Liver (tissue), 8 donors: ENCODE measurements at regions not wholly inside any gene's neighbourhood (a gene's known extent, or its start where the extent isn't known, plus 50 kb on each side); places are given as distances from the start of the nearest gene placed in this dataset.

Experiments used
- DNase-seq: peaks from one replicate; pipeline ENCODE4 v3.0.0-alpha.2; 2017; ENCODE audit warnings: low spot score
- H3K27ac ChIP-seq, 2 donors: one replicate each; pipeline ENCODE4 v1.7.0; 2013; ENCODE audit warnings: inconsistent platforms in 2 of 2, low read length in 2 of 2, control low read depth in 1 of 2, low read depth in 1 of 2, mild to moderate bottlenecking in 1 of 2
- H3K27me3 ChIP-seq, 4 donors: one replicate each; pipeline versions ENCODE4 v1.6.1 to v1.7.0; 2013; ENCODE audit warnings: low read length in 3 of 4, inconsistent platforms in 1 of 4, mild to moderate bottlenecking in 1 of 4, moderate library complexity in 1 of 4; ENCODE audit not compliant: control insufficient read depth in 4 of 4, insufficient read depth in 4 of 4
- H3K36me3 ChIP-seq, 4 donors: one replicate each; pipeline versions ENCODE4 v1.6.1 to v1.7.0; 2013; ENCODE audit warnings: low read length in 3 of 4, mild to moderate bottlenecking in 3 of 4, low read depth in 1 of 4, moderate library complexity in 1 of 4; ENCODE audit not compliant: control insufficient read depth in 4 of 4, insufficient read depth in 3 of 4
- H3K4me1 ChIP-seq, 4 donors: one replicate each; pipeline versions ENCODE4 v1.6.1 to v1.7.0; 2013; ENCODE audit warnings: low read length in 3 of 4, mild to moderate bottlenecking in 3 of 4, moderate library complexity in 1 of 4; ENCODE audit not compliant: control insufficient read depth in 4 of 4, insufficient read depth in 4 of 4
- H3K4me3 ChIP-seq, 3 donors: one replicate each; pipeline versions ENCODE4 v1.6.1 to v1.7.0; 2013; ENCODE audit warnings: low read length in 3 of 3, control low read depth in 1 of 3, low read depth in 1 of 3, mild to moderate bottlenecking in 1 of 3
- H3K9ac ChIP-seq, 2 donors: one replicate each; pipeline ENCODE4 v1.7.0; 2013; ENCODE audit warnings: low read length in 2 of 2, mild to moderate bottlenecking in 2 of 2, moderate library complexity in 2 of 2, control low read depth in 1 of 2, low read depth in 1 of 2
- H3K9me3 ChIP-seq, 4 donors: one replicate each; pipeline versions ENCODE4 v1.6.1 to v1.7.0; 2013; ENCODE audit warnings: low read length in 3 of 4; ENCODE audit not compliant: control insufficient read depth in 4 of 4
- EGR1 ChIP-seq, 2 donors: IDR thresholded peaks; 2 replicates each; pipeline ENCODE4 v1.6.1; 2016 to 2018; ENCODE audit warnings: antibody characterized with exemption in 2 of 2, low read depth in 2 of 2
- FOXA1 ChIP-seq: IDR thresholded peaks from 2 replicates; pipeline ENCODE4 v1.6.1; 2016; ENCODE audit warnings: antibody characterized with exemption
- GABPA ChIP-seq, 2 donors: IDR thresholded peaks in 1 of 2; conservative IDR thresholded peaks in 1 of 2; 2 replicates each; pipeline ENCODE4 v1.6.1; 2016; ENCODE audit warnings: antibody characterized with exemption in 2 of 2, mild to moderate bottlenecking in 1 of 2, moderate library complexity in 1 of 2
- HNF4A ChIP-seq, 2 donors: conservative IDR thresholded peaks; 2 replicates each; pipeline ENCODE4 v1.6.1; 2016; ENCODE audit warnings: antibody characterized with exemption in 2 of 2, mild to moderate bottlenecking in 2 of 2
- HNF4G ChIP-seq: IDR thresholded peaks from 2 replicates; pipeline ENCODE4 v1.6.1; 2016; ENCODE audit warnings: antibody characterized with exemption
- RAD21 ChIP-seq, 2 donors: IDR thresholded peaks; 2 replicates each; pipeline ENCODE4 v1.6.1; 2016; ENCODE audit warnings: antibody characterized with exemption in 2 of 2, mild to moderate bottlenecking in 2 of 2
- RXRA ChIP-seq, 2 donors: IDR thresholded peaks; 2 replicates each; pipeline ENCODE4 v1.6.1; 2017 to 2018; ENCODE audit warnings: antibody characterized with exemption in 2 of 2, mild to moderate bottlenecking in 1 of 2
- SP1 ChIP-seq: IDR thresholded peaks from 2 replicates; pipeline ENCODE4 v1.6.1; 2018; ENCODE audit warnings: antibody characterized with exemption, mild to moderate bottlenecking
- TAF1 ChIP-seq: conservative IDR thresholded peaks from 2 replicates; pipeline ENCODE4 v1.6.1; 2016; ENCODE audit warnings: antibody characterized with exemption, mild to moderate bottlenecking
- WGBS: extraction: QIAGEN DNeasy Blood & Tissue Kit; methylation state at CpG from one replicate; pipeline ENCODE4 v1.1.7; 2013; 5-methylcytosine and 5-hydroxymethylcytosine counted together
- TF ChIP-seq, protein P1 (sequence below): fragments of 150-350 bp; IDR thresholded peaks from 2 replicates; pipeline ENCODE4 v1.5.1; 2017; ENCODE audit warnings: improper control_type of control experiment, low read depth, low read length; ENCODE audit not compliant: missing input control
- TF ChIP-seq, protein P2 (sequence below): IDR thresholded peaks from 2 replicates; pipeline ENCODE4 v1.6.1; 2016; ENCODE audit warnings: antibody characterized with exemption, mild to moderate bottlenecking
- TF ChIP-seq, protein P3 (sequence below): IDR thresholded peaks from 2 replicates; pipeline ENCODE4 v1.6.1; 2016; ENCODE audit warnings: antibody characterized with exemption
- TF ChIP-seq, protein P4 (sequence below): IDR thresholded peaks from 2 replicates; pipeline ENCODE4 v1.6.1; 2016; ENCODE audit warnings: antibody characterized with exemption
- TF ChIP-seq, protein P5 (sequence below): IDR thresholded peaks from 2 replicates; pipeline ENCODE4 v1.6.1; 2016; ENCODE audit warnings: antibody characterized with exemption
- donor health status: healthy.
- donor health status: healthy.
- donor health status: healthy.
- donor health status: healthy.
- donor health status: healthy.

DNA sequence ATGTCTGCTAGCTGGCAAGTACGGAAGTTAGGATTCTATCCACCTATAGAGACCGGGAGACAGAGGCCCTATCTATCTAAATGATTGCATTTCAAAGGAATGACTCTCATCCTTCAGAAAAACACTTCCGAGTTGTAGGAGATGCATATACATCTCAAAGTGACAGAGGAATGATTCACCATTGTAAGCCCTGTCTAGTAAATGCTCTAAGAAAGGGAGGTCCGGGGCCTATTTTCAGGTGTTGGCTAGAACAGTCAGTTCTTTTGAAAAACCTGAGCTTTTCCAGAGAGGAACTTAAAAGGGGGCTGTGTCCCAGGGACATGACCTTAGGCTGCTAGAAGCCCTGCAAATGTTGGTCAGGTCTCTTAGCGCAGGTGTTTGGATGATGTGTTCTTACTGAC lies 262.9 kb upstream of the IL1RAPL1 start:
- Histone ChIP-seq H3K9me3 (no peaks in the 10 kb centered on the region), H3K4me1 (no peaks in the 10 kb centered on the region), H3K36me3 (no peaks in the 10 kb centered on the region), H3K9ac (no peak overlapping the region), H3K4me3 (no peak overlapping the region), H3K27ac (no peak overlapping the region), H3K27me3 (no peaks in the 10 kb centered on the region)
- 84% methylated on average over 5 of the region's 5 CpGs for WGBS
- no peak for DNase-seq
- TF ChIP-seq, protein P1, sequence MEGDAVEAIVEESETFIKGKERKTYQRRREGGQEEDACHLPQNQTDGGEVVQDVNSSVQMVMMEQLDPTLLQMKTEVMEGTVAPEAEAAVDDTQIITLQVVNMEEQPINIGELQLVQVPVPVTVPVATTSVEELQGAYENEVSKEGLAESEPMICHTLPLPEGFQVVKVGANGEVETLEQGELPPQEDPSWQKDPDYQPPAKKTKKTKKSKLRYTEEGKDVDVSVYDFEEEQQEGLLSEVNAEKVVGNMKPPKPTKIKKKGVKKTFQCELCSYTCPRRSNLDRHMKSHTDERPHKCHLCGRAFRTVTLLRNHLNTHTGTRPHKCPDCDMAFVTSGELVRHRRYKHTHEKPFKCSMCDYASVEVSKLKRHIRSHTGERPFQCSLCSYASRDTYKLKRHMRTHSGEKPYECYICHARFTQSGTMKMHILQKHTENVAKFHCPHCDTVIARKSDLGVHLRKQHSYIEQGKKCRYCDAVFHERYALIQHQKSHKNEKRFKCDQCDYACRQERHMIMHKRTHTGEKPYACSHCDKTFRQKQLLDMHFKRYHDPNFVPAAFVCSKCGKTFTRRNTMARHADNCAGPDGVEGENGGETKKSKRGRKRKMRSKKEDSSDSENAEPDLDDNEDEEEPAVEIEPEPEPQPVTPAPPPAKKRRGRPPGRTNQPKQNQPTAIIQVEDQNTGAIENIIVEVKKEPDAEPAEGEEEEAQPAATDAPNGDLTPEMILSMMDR: no peak
- no peak for TF ChIP-seq TAF1
- no peak for TF ChIP-seq HNF4A (conservative IDR thresholded peaks at IDR 0.05)
- no peak for TF ChIP-seq RXRA (IDR thresholded peaks at IDR 0.05)
- TF ChIP-seq EGR1 (IDR thresholded peaks at IDR 0.05; ENCODE audit: low read depth in 2 of 2): no peak
- no peak for TF ChIP-seq HNF4G
- no peak for TF ChIP-seq GABPA (IDR thresholded peaks at IDR 0.05 in 1 of 2, conservative IDR thresholded peaks at IDR 0.05 in 1 of 2)

DNA sequence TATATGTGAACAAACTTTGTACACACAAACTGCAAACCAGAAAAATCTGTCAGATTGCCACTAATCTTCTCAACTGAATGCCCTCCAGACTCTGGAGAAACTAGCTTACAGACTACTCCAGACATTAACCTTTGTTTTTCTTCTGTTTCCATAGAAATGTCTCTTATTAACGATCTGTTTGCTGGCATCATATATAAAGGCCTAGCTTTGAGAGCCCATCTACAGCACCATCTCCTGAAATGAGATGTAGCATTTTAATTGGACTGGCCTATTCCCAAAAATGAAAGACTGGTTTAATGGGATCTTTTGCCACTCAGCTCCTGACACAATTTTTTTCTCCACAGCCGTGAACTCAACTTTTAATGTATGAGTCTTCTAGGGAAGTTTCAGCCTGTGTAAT lies 266.0 kb upstream of the IL1RAPL1 start:
- Histone ChIP-seq H3K4me1 (no peaks in the 10 kb centered on the region), H3K9me3 (no peaks in the 10 kb centered on the region), H3K36me3 (no peaks in the 10 kb centered on the region), H3K9ac (no peak overlapping the region), H3K4me3 (no peak overlapping the region), H3K27me3 (no peaks in the 10 kb centered on the region), H3K27ac (no peak overlapping the region)
- DNase-seq: no peak
- WGBS: 76% methylated on average over 2 of the region's 2 CpGs
- TF ChIP-seq RXRA (IDR thresholded peaks at IDR 0.05) (no peak), EGR1 (IDR thresholded peaks at IDR 0.05; ENCODE audit: low read depth in 2 of 2) (no peak), SP1 (no peak), FOXA1 (no peak), TAF1 (no peak), HNF4G (no peak), RAD21 (IDR thresholded peaks at IDR 0.05) (no peak)
- TF ChIP-seq, protein P2, sequence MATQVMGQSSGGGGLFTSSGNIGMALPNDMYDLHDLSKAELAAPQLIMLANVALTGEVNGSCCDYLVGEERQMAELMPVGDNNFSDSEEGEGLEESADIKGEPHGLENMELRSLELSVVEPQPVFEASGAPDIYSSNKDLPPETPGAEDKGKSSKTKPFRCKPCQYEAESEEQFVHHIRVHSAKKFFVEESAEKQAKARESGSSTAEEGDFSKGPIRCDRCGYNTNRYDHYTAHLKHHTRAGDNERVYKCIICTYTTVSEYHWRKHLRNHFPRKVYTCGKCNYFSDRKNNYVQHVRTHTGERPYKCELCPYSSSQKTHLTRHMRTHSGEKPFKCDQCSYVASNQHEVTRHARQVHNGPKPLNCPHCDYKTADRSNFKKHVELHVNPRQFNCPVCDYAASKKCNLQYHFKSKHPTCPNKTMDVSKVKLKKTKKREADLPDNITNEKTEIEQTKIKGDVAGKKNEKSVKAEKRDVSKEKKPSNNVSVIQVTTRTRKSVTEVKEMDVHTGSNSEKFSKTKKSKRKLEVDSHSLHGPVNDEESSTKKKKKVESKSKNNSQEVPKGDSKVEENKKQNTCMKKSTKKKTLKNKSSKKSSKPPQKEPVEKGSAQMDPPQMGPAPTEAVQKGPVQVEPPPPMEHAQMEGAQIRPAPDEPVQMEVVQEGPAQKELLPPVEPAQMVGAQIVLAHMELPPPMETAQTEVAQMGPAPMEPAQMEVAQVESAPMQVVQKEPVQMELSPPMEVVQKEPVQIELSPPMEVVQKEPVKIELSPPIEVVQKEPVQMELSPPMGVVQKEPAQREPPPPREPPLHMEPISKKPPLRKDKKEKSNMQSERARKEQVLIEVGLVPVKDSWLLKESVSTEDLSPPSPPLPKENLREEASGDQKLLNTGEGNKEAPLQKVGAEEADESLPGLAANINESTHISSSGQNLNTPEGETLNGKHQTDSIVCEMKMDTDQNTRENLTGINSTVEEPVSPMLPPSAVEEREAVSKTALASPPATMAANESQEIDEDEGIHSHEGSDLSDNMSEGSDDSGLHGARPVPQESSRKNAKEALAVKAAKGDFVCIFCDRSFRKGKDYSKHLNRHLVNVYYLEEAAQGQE: no peak
- TF ChIP-seq, protein P3, sequence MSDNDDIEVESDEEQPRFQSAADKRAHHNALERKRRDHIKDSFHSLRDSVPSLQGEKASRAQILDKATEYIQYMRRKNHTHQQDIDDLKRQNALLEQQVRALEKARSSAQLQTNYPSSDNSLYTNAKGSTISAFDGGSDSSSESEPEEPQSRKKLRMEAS: no peak
- TF ChIP-seq, protein P1: no peak
- TF ChIP-seq, protein P4, sequence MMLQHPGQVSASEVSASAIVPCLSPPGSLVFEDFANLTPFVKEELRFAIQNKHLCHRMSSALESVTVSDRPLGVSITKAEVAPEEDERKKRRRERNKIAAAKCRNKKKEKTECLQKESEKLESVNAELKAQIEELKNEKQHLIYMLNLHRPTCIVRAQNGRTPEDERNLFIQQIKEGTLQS: no peak
- TF ChIP-seq, protein P5, sequence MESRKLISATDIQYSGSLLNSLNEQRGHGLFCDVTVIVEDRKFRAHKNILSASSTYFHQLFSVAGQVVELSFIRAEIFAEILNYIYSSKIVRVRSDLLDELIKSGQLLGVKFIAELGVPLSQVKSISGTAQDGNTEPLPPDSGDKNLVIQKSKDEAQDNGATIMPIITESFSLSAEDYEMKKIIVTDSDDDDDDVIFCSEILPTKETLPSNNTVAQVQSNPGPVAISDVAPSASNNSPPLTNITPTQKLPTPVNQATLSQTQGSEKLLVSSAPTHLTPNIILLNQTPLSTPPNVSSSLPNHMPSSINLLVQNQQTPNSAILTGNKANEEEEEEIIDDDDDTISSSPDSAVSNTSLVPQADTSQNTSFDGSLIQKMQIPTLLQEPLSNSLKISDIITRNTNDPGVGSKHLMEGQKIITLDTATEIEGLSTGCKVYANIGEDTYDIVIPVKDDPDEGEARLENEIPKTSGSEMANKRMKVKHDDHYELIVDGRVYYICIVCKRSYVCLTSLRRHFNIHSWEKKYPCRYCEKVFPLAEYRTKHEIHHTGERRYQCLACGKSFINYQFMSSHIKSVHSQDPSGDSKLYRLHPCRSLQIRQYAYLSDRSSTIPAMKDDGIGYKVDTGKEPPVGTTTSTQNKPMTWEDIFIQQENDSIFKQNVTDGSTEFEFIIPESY: no peak
